Type B pancreatic cell (in vitro differentiated cells): ENCODE measurements at regions not wholly inside any gene's neighbourhood (a gene's known extent, or its start where the extent isn't known, plus 50 kb on each side); places are given as distances from the start of the nearest gene placed in this dataset.
A peak's percentile ranks its signal among the peaks of the same experiment; 100 is the strongest.
"Not testable (repeated sequence)": the region's sequence is repeated elsewhere in the genome, so short reads cannot be mapped to it uniquely, and the experiment has no call there.

Experiments used
- DNase-seq: peaks from one replicate; pipeline ENCODE4 v3.0.0; 2021; ENCODE audit warnings: mixed read lengths; ENCODE audit not compliant: unreplicated experiment; ENCODE audit errors: extremely low spot score
- H3K27ac Mint-ChIP-seq: 2 replicates; pipeline ENCODE4 v1.8.0; 2021; ENCODE audit warnings: mild to moderate bottlenecking, mixed read lengths
- H3K27me3 Mint-ChIP-seq: 2 replicates; pipeline ENCODE4 v1.8.0; 2021; ENCODE audit warnings: mixed read lengths
- H3K36me3 Mint-ChIP-seq: 2 replicates; pipeline ENCODE4 v1.8.0; 2021; ENCODE audit warnings: mixed read lengths
- H3K4me1 Mint-ChIP-seq: one replicate; pipeline ENCODE4 v1.8.0; 2021; ENCODE audit warnings: mixed read lengths; ENCODE audit not compliant: unreplicated experiment
- H3K4me3 Mint-ChIP-seq: 2 replicates; pipeline ENCODE4 v1.8.0; 2021; ENCODE audit warnings: mild to moderate bottlenecking, mixed read lengths
- H3K9me3 Mint-ChIP-seq: 2 replicates; pipeline ENCODE4 v1.8.0; 2021; ENCODE audit warnings: mixed read lengths
- CTCF ChIP-seq: fragments of 200-600 bp; sonication (generic); conservative IDR thresholded peaks from 2 replicates; pipeline ENCODE4 v1.5.0; 2021; ENCODE audit warnings: antibody characterized with exemption, mild to moderate bottlenecking

- DNase-seq = no peak
- no peaks in the 10 kb centered on the region for H3K36me3 Mint-ChIP-seq
- no peaks in the 10 kb centered on the region for H3K9me3 Mint-ChIP-seq
- TF ChIP-seq CTCF = no peak
- no peak overlapping the region for H3K27ac Mint-ChIP-seq
- peak overlapping the region; percentile 42 for H3K4me3 Mint-ChIP-seq
- H3K27me3 Mint-ChIP-seq = no peaks in the 10 kb centered on the region
- H3K4me1 Mint-ChIP-seq = no peaks in the 10 kb centered on the region
These were observed 246.9 kb upstream of the HDX start for GRCh38 chrX:84748965-84749656.

- Mint-ChIP-seq H3K9me3 (no peaks in the 10 kb centered on the region), H3K4me3 (no peak overlapping the region), H3K4me1 (no peaks in the 10 kb centered on the region), H3K36me3 (no peaks in the 10 kb centered on the region), H3K27ac (no peak overlapping the region), H3K27me3 (no peaks in the 10 kb centered on the region)
- TF ChIP-seq CTCF = no peak
- DNase-seq = no peak
These were observed 243.1 kb upstream of the APOOL start for GRCh38 chrX:84760560-84760959.

- DNase-seq = no peak
- TF ChIP-seq CTCF = no peak
- Mint-ChIP-seq H3K27ac (no peak overlapping the region), H3K36me3 (no peaks in the 10 kb centered on the region), H3K4me1 (no peaks in the 10 kb centered on the region), H3K9me3 (no peaks in the 10 kb centered on the region), H3K27me3 (no peaks in the 10 kb centered on the region), H3K4me3 (no peak overlapping the region)
These were observed 207.4 kb upstream of the APOOL start for GRCh38 chrX:84796321-84796720.

- no peaks in the 10 kb centered on the region for H3K4me1 Mint-ChIP-seq
- H3K27me3 Mint-ChIP-seq = no peaks in the 10 kb centered on the region
- no peak overlapping the region for H3K4me3 Mint-ChIP-seq
- DNase-seq = no peak
- no peak for TF ChIP-seq CTCF
- H3K9me3 Mint-ChIP-seq = no peaks in the 10 kb centered on the region
- no peaks in the 10 kb centered on the region for H3K36me3 Mint-ChIP-seq
- no peak overlapping the region for H3K27ac Mint-ChIP-seq
These were observed 172.8 kb upstream of the APOOL start for GRCh38 chrX:84830836-84831235.

- not testable (repeated sequence) for H3K27ac Mint-ChIP-seq, DNase-seq, H3K4me1 Mint-ChIP-seq, H3K27me3 Mint-ChIP-seq, H3K36me3 Mint-ChIP-seq, H3K4me3 Mint-ChIP-seq, H3K9me3 Mint-ChIP-seq
These were observed 157.1 kb upstream of the APOOL start for GRCh38 chrX:84846541-84846940.

DNA sequence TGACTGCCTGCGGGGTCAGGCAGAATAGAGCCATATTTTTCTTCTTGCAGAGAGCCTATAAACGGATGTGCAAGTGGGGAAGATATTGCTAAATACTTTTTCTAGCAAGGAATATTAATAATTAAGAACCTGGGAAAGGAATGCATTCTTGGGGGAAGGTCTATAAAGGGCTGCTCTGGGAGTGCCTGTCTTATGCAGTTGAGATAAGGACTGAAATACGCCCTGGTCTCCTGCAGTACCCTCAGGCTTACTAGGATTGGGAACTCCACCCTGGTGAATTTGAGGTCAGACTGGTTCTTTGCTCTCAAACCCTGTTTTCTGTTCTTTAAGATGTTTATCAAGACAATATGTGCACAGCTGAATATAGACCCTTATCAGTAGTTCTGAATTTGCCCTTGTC is 152.5 kb upstream of the APOOL start:
- not testable (repeated sequence) for H3K36me3 Mint-ChIP-seq, H3K9me3 Mint-ChIP-seq, H3K4me3 Mint-ChIP-seq

GRCh38 chrX:84856791-84857190 is 146.9 kb upstream of the APOOL start:
- H3K9me3 Mint-ChIP-seq, H3K4me1 Mint-ChIP-seq, H3K27me3 Mint-ChIP-seq, H3K36me3 Mint-ChIP-seq, DNase-seq, H3K4me3 Mint-ChIP-seq, H3K27ac Mint-ChIP-seq: not testable (repeated sequence)

More for the DNA sequence above, 152.5 kb upstream of the APOOL start:
- not testable (repeated sequence) for H3K27ac Mint-ChIP-seq, H3K27me3 Mint-ChIP-seq, H3K4me1 Mint-ChIP-seq, DNase-seq

DNA sequence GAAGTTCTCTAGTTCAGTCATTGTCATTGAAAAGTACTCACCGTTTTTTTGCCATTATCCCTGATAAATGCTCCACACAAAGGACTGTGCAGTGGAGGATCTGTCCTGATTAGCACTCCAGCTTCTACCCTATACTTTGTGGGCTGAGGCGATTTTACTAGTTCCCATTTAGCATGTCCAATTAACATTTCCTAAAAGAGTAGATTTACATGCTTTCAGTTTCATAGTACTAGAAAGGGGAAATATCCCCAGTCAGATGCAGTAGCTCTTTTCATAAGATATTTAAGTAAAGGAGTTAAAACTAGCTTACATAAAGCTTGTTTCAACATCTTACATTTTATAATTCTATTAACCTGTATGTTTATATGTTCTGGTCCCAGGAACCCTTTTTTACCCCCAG is 144.9 kb upstream of the APOOL start:
- not testable (repeated sequence) for H3K4me1 Mint-ChIP-seq, DNase-seq, H3K27me3 Mint-ChIP-seq, H3K9me3 Mint-ChIP-seq, H3K27ac Mint-ChIP-seq, H3K4me3 Mint-ChIP-seq, H3K36me3 Mint-ChIP-seq
